D341Med (cell line): ENCODE measurements at regions not wholly inside any gene's neighbourhood (a gene's known extent, or its start where the extent isn't known, plus 50 kb on each side); places are given as distances from the start of the nearest gene placed in this dataset.
A peak's percentile ranks its signal among the peaks of the same experiment; 100 is the strongest.
"Not testable (repeated sequence)": the region's sequence is repeated elsewhere in the genome, so short reads cannot be mapped to it uniquely, and the experiment has no call there.

ENCODE experiments used
- DNase-seq: peaks from one replicate; pipeline ENCODE4 v3.0.0; 2012; ENCODE audit warnings: low spot score

DNA sequence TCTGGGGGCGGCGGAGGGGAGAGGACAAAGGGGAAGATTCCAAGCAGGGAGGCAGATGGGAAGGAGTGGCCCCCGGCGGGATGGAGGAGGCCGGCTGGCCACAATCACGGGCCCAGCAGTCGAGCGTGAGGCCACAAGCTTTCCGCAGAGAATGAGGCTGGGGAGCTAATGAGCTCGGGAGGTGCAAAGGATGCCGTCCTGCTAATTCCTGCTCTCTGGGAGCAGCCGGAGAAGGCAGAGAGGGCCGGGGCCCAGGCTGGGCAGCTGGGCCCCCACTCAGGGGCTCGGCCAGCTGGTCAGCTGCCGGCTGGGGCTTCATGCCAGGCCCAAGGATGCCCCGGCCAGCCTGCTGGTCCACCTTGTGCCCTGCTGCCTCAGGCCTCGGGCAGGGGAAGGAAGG is 98.1 kb upstream of the LHX5 start:
- no peak for DNase-seq

DNA sequence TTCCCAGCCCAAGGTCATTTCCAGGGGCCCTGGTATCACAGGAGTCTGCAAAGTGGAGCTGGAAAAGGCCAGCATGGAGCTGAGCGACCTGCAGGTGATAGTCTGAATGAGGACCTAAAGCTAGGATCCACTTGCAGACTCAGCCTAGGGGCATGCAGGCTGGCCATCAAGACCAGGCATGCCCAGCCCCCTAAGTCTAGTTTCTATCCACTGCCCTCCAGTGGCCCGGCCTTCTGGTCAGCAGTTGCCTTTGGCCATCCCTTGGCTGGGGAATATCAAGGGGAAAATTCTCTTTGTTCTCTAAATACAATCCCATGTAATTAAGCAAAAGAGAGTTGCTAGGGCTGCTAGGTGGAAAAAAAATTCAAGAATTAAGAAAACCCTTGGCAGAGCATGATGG is 96.3 kb upstream of the LHX5 start:
- DNase-seq: no peak

DNA sequence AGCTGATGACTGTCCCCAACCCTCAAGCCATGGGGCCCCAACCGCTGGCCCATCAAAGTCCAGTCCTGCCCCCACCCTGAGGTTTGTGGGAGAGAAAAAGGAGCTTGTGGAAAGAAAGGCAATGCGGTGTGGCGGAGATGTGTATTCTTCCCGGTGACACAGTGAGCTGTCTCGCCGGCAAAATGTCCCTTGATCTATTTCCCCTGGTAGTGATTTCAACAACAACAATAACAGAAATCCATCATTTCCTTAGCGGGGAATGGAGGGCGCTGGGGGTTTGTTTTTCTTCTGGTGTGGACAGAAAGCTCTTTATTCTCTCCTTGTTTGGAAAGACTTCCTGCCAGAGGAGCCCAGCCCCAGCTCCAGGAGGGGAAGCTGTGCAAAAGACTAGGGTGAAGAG is 93.7 kb upstream of the LHX5 start:
- no peak for DNase-seq

DNA sequence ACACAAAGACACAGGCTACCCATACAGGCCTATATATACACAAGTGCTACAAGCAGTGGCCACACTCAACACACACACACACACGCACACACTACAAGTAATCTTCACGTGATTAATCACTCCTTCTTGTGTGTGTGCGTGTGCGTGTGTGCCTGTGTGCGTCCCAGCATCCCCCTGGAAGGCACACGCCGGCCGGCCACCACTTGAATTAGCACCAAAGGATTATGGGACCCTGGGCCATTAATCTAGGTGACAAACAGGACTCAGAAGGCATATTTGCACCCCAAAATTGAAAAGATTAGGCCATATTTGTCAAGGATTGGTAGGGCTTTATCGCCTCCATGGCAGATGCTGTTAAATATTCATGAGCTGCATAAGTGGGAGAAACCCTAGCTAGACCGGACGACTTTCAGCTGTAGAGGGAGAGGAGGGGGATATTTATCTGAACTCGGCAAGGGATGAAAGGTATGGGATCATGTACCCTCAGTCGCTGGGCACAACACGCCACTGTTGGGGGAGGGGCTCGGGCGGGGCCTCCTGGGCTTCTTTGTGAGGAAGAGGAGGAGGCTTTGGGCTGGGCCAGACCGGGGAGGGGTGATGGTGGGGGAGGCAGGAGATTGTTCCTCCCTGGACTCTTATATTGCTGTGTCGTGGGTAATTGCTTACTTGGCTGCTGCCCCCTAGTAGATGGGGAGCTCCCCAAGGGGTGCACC is 89.6 kb upstream of the LHX5 start:
- no peak for DNase-seq

DNA sequence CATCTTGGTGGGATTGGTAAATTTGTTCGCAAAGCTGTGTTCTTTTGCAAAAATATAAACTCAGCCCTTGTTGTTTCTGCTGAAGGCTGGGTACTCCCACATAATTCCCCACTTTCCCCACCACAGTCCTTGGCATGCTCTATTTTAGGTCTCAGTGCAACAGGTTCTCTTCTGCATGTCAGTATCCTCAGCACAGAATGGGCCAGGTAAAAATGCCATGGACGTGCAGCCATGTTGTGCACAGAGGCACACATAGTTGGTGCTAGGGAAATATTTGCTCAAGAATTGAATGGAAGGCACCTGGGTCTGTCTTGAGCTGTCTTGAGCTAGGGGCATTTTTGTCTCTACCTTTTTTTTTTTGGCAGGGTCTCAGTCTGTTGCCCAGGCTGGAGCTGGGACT is 87.8 kb upstream of the LHX5 start:
- no peak for DNase-seq

DNA sequence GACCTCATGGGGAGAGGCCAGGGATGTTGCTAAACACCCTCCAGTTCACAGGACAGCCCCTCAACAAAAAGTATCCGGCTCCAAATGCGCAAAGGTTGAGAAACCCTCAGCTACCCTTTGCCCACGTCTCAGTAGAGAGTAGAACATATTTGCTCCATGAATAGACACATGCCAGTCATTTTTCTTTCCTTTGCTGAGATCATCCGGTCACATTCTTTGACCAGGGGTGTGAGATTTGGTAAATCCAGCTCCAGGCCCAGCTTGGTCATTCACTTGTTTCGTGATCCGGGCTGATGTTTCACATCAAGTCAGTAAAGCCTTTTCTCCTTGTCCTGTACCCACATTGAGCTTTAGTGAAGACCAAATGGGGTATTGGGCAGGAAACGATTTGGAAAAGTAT is 83.6 kb upstream of the LHX5 start:
- DNase-seq: no peak

DNA sequence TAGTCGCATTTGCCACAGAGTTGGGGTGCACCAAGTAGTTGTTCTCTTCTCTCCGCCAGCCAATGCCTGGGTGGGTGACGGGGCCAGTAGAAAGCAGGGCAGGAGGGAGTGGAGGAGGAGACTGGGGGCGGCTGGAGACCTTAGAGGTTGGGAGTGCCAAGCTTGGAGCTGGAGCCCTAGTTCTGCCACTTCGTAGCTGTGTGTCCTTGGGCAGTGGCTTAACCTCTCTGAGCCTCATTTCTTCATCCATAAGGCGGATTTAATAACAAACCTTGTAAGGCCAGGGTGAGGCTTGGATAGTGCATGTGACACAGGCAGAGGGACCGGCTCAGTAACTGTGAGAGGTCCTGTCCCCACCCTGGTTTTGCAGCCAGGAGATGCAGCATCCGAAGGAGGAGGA is 81.1 kb upstream of the LHX5 start:
- DNase-seq: no peak

DNA sequence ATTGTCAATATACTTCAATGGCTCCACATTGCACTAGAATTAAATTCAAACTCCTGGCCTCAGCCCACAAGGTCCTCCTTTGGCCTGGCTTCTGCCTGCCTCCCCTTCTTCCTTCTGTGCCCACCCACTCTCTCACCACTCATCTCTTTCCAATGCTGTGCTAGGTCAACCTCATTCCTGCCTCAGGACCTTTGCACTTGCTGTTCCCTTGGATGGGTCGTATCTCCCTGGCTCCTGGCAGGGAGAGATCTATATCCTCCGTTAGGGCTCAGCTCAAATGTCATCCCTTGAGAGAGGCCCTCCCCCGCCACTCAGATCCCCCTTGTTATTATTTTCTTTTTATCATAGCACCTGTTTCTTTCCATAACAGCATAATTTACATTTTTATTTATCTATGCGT is 79.9 kb upstream of the LHX5 start:
- DNase-seq: no peak

DNA sequence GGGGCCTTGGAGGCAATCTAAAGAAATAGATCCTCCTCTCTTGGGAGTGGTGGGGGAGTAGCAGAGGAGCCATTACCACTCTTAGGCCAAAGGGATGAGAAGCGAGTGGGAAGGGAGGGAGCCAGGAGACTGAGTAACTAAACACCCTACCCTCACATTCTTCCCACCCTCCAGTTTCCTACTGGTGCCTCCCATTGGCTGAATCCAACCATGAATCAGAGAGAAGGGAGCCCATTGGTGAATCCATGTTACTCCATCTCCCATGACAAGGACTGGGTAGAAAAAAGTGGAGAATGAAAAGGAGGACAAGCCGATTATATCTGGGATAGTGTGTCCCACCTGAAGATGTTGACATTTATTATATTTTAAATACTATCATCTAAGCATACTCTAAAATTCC is 76.8 kb upstream of the LHX5 start:
- DNase-seq: no peak

DNA sequence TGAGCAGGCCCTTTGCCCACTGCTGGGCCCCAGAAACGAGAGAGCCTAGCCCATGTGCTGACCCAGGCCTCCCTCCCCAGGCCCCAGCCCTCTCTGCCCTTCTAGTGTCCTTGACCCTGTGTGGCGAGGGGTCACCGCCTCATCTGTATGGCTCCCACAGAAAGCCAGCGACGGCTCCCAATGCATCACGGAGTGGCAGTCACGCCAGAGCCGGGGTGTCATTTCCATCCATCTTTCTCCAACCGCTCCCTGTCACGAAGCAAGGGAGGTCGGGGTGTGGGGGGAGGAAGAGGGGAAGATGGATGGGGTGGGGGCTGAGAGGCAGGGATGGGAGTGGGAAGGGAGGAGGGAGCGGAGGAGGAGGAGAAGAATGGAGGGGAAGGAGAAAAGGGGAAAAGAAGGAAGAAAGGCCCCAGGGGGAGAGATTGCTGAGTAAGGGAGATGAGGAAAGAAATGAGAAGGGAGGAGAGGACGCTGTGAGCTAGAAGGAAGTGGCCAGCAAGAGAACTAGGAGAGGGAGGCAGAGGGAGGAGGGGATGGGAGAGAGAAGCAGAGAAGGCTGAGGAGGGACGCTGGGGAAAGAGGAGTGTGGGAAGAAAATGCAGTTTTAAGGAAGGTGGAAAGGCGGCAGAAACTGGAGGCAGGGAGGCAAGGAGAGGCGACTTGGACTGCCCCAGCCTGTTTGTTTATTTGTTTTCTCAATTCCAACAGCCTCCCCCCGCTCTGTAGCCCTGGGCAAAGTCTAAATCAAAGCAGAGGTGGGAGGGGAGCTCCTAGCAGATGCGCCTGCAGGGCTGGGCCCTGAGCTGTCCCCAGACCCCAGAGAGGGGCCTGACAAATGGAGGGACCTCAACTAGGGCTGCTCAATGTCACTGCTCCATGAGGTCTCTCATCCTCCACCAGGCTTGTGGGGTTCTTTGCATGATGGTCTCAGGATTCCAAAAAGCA is 75.5 kb upstream of the LHX5 start:
- DNase-seq: no peak

DNA sequence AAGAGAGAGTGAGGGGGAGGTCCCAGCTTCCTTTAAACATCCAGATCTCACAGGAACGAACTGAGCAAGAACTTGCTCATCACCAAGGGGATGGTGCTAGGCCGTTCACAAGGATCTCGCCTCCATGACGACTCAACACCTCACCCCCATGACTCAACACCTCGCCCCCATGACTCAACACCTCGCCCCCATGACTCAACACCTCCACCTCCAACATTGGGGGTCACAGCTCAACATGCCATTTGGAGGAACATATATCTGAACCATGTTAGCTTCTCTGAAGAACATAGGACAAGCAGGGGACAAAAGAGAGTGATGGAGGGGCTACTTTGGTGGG is 66.0 kb upstream of the LHX5 start:
- DNase-seq: no peak

DNA sequence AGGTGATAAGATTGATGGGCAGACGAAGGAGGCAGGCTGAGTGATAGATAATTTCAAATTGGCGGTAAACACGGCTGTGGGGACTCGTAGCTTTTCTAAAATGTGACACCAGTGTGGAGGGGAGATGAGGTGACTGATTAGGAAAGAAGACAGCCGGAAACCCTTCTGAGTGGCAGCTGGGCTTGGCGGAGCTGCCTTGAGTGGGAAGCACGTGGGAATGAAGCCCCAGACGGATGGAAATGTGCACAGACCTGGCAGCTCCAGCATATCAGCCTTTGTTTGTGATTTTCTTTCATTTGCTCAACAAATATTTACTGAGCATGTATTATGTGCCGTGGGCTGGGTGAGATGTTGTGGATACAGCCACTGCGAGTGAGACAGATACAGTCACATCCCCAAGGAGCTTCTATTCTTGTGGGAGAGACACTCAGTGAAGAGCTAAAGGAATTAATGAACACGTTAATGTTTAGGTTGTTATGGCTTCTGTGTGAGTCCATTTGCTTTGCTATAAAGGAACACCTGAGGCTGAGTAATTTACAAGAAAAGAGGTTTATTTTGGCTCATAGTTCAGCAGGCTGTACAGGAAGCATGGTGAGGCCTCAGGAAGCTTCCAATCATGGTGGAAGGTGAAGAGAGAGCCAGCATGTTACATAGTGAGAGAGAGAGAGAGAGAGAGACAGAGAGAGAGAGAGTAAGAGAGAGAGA is 65.5 kb upstream of the LHX5 start:
- DNase-seq: no peak

DNA sequence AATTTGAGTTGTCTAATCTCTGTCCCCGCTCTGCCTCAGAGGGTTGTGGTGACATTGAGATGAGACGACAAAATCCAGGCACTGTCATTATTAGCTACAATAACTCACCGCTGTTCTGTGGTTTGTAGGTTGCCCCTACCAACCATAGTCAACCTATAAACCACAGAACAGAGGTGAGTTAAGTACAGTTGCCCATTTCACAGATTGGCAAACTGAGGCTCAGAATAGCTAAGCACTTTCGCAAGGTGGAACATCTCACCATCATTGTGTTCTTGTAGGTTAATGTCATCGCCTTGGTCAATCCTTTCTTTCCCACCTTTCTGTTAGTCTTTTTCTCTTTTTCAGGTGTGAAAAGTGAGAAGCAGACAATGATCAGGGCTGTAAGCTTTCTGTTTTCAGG is 63.4 kb upstream of the LHX5 start:
- no peak for DNase-seq

DNA sequence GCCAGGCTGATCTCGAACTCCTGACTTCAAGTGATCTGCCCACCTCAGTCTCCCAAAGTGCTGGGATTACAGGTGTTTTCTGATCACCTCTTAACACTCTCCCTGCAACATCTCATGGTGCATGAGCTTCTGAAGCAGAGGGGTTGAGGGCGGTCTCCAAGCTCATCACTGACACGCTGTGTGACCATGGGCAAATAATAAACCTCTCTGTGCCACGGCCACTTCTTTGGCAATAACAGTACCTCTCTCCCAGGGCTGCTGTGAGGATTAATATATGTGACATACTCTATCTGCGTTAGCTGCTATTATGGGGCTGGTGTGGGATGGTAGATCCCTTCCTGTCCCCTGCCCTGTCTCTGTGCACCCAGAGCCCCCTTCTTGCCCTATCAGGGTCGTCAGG is 62.9 kb upstream of the LHX5 start:
- no peak for DNase-seq

DNA sequence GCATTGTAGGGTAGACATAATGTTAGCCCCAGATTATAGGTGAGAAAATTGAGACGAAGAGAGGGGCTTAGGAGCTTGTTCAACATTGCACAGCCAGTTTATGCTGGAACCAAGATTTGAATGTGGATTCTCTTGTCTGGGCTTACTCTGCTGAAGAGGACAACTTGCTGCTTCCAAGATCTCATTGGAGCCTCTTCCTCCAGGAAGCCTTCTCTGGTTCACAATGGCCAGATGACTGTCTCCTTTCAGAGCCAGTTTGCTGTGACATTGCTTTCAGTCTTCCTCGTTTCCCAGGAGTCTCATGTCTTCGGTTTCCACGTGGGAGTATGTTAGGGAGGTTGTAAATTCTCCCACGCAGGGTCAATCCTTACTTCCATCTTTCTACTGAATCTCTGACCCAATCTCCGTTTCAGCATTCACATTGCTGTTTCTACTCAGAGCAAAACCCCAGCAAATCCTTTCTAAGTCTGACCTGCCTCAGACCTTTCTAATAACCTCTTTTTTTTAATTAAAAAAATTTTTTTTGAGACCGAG is 62.2 kb upstream of the LHX5 start:
- DNase-seq: no peak

DNA sequence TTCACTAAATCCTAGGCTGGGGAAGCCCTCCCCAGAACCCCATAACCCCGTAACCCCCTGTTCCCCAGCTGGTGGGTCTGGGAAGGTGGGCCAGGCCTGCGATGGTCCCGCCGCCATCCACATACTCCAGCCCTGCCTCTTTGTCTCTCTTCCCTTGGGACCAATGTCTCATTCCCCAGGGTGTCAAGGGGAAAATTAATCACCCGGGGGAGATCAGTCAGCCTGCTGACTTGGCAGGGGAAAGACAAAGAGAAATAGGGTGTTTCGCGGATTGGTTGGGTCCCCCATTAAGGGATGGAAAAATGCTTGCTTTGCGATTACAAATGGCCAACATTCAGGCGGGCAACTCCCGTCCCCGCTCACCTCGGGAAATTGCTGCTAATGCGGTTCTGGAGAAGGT is 60.6 kb upstream of the LHX5 start:
- peak; percentile 67 for DNase-seq

DNA sequence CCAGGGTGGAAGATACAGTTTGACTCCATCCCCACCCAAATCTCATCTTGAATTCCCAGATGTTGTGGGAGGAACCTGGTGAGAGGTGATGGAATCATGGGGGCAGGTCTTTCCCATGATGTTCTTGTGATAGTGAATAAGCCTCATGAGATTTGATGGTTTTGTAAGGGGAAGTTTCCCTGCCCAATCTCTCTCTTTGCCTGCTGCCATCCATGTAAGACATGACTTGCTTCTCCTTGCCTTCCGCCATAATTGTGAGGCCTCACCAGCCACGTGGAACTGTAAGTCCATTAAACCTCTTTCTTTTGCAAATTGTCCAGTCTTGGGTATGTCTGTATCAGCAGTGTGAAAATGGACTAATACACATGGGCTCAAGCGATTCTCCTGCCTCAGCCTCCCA is 59.4 kb upstream of the LHX5 start:
- DNase-seq: not testable (repeated sequence)

DNA sequence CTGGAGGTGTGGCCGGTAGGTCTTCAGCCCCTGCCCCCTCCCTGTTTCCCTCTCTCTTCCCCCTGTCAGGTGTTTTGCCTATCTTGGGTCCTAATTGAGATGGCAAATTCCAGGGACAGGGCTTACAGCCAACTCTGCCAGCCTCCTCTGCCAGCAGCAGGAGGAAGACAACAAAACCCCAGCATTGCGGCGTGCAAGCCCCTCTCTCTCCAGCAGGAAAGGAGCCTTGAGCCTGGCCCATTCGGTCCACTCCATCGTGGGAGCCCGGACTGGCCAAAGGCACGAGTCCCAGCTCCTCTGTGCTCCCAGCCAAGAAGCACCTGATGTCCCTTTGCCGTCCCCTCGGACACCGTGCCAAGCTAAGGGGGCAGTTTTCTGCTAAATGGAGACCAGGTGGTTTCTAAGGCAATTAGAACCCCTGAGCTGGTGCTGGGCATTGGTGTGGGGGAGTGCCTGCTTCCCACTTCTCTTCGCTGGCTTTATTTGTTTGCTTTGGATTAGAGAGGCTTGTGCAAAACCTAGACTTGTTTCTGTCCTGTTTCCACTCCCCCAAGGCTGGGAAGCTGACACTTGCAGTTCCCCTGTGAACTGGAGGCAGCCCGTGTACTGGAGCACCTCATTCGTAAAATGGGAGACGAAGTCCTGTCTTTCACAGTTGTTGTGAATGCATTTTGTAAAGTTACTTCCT is 57.1 kb upstream of the LHX5 start:
- DNase-seq: no peak

DNA sequence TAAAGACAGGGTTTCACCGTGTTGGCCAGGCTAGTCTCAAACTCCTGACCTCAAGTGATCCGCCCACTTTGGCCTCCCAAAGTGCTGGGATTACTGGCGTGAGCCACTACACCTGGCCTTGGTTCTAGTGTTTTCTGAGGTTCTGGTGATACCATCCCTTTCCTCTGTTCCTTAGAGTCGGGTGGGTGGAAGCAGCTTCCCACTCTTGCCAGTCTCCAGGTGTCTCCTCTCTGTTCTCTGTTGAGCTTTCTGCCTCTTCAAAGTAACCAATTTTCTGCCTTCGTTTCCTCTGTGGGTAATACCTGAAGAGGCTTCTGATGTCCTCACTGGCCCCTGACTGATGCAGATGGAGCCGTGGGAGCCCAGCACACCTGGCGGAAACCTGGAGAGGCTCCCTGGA is 53.4 kb upstream of the LHX5 start:
- DNase-seq: no peak

DNA sequence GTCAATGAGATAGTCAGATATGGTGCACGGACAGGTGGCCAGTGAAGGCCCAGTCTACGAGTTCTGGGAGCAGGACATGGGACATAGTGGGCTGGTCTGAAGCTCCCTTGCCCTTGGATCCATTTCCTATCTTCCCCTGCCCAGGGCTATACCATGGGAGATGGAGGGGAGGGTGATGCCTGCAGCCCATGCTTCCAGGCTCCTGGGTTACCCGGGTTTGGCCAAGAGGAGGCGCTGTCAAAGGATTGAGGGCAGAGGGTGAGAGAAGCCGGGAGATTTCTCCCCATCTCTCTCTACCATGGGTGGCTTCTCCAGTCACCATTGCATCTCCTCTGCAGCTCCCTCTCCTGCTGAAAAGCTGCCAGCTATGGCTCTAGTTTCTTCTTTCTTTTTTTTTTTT is 52.8 kb upstream of the LHX5 start:
- no peak for DNase-seq

DNA sequence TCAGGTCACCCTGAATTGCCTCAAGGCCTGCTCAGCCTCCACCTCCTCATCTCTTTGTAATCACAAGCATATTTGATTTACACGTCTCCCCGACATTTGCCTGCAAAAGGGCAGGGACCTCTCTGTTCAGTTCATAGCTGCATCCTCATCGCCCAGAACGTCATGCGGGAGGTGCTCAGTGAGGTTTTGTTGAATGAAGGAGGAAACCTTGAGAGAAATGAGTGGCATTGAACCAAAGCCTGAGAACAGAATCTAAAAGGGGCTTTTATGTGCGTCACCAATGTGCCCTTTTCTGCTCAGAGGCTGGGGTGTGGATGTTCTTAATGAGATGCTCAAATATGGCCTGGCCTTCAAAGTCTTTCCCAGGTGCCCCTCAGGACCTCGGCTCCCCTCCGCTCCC is 50.0 kb upstream of the LHX5 start:
- no peak for DNase-seq
